ENCODE measurements at regions not wholly inside any gene's neighbourhood (a gene's known extent, or its start where the extent isn't known, plus 50 kb on each side); places are given as distances from the start of the nearest gene placed in this dataset.

- intact Hi-C loops (cut with DNase I): no loop called here
- Histone ChIP-seq H3K4me3 (no peak overlapping the region), H3K36me3 (no peaks in the 10 kb centered on the region), H3K4me1 (no peaks in the 10 kb centered on the region), H3K9me3 (no peaks in the 10 kb centered on the region), H3K27ac (no peak overlapping the region), H3K27me3 (peaks cover 0 to 10% (median 0%) of the 10 kb centered on the region in 9 donors)
- ATAC-seq (no peak), DNase-seq (no peak)
- TF ChIP-seq POLR2A (IDR thresholded peaks at IDR 0.05) (no peak), CTCF (IDR thresholded peaks at IDR 0.05) (no peak)
- 79 to 87% (median 83%) methylated on average over 17 of the region's 17 CpGs for WGBS, 4 donors
Measured at GRCh38 chr22:49466878-49467595, 360.6 kb downstream of the BRD1 start.

- peaks cover 0 to 24% (median 0%) of the 10 kb centered on the region in 9 donors for H3K27me3 ChIP-seq
- WGBS, 4 donors: 74 to 84% (median 80%) methylated on average over 6 of the region's 6 CpGs
- ATAC-seq: no peak
- no peak for TF ChIP-seq CTCF (IDR thresholded peaks at IDR 0.05)
- no peak for TF ChIP-seq POLR2A (IDR thresholded peaks at IDR 0.05)
- no peaks in the 10 kb centered on the region for H3K36me3 ChIP-seq
- H3K4me3 ChIP-seq: no peak overlapping the region
- no peak for DNase-seq
- H3K9me3 ChIP-seq: no peaks in the 10 kb centered on the region
- no peak overlapping the region for H3K27ac ChIP-seq
- intact Hi-C loops (cut with DNase I): no loop called here
- H3K4me1 ChIP-seq: no peaks in the 10 kb centered on the region
Measured at GRCh38 chr22:49464037-49464436, 363.6 kb downstream of the BRD1 start.

GRCh38 chr22:49462795-49463194 is 364.9 kb downstream of the BRD1 start:
- no peak overlapping the region for H3K27ac ChIP-seq
- H3K36me3 ChIP-seq: no peaks in the 10 kb centered on the region
- no peaks in the 10 kb centered on the region for H3K9me3 ChIP-seq
- intact Hi-C loops (cut with DNase I): no loop called here
- no peak for ATAC-seq
- DNase-seq: no peak
- H3K4me3 ChIP-seq: no peak overlapping the region
- TF ChIP-seq POLR2A (IDR thresholded peaks at IDR 0.05) (no peak), CTCF (IDR thresholded peaks at IDR 0.05) (no peak)
- no peaks in the 10 kb centered on the region for H3K4me1 ChIP-seq
- 65 to 79% (median 76%) methylated on average over 19 to 20 of the region's 20 CpGs for WGBS, 4 donors
- H3K27me3 ChIP-seq: peaks cover 0 to 28% (median 0%) of the 10 kb centered on the region in 9 donors

- Histone ChIP-seq H3K36me3 (no peaks in the 10 kb centered on the region), H3K27me3 (peaks cover 0 to 33% (median 0%) of the 10 kb centered on the region in 9 donors), H3K4me3 (no peak overlapping the region), H3K27ac (no peak overlapping the region), H3K4me1 (no peaks in the 10 kb centered on the region), H3K9me3 (no peaks in the 10 kb centered on the region)
- ATAC-seq (no peak), DNase-seq (no peak)
- intact Hi-C loops (cut with DNase I): no loop called here
- 84 to 92% (median 86%) methylated on average over 13 of the region's 13 CpGs for WGBS, 4 donors
- TF ChIP-seq CTCF (IDR thresholded peaks at IDR 0.05): no peak
Measured at GRCh38 chr22:49462291-49462690, 365.4 kb downstream of the BRD1 start.

Data from heart left ventricle (tissue), 16 donors.